Ishikawa (cell line): ENCODE measurements at regions not wholly inside any gene's neighbourhood (a gene's known extent, or its start where the extent isn't known, plus 50 kb on each side); places are given as distances from the start of the nearest gene placed in this dataset.

Source experiments
- CEBPB ChIP-seq: IDR thresholded peaks from 2 replicates; pipeline ENCODE4 v1.6.1; 2012
- CREB1 ChIP-seq: IDR thresholded peaks from 2 replicates; pipeline ENCODE4 v1.6.1; 2012; ENCODE audit warnings: low read depth
- EGR1 ChIP-seq: IDR thresholded peaks from 2 replicates; pipeline ENCODE4 v1.6.1; 2012
- EP300 ChIP-seq: IDR thresholded peaks from 2 replicates; pipeline ENCODE4 v1.6.1; 2012; ENCODE audit warnings: borderline replicate concordance
- FOXM1 ChIP-seq: IDR thresholded peaks from 2 replicates; pipeline ENCODE4 v1.6.1; 2012; ENCODE audit warnings: low read depth, borderline replicate concordance
- MAX ChIP-seq: IDR thresholded peaks from 2 replicates; pipeline ENCODE4 v1.6.1; 2012
- NFIC ChIP-seq: IDR thresholded peaks from 2 replicates; pipeline ENCODE4 v1.6.1; 2012
- RAD21 ChIP-seq: IDR thresholded peaks from 2 replicates; pipeline ENCODE4 v1.6.1; 2012; ENCODE audit warnings: low read depth
- REST ChIP-seq: IDR thresholded peaks from 2 replicates; pipeline ENCODE4 v1.6.1; 2012; ENCODE audit warnings: low read depth, mild to moderate bottlenecking
- TAF1 ChIP-seq: IDR thresholded peaks from 2 replicates; pipeline ENCODE4 v1.6.1; 2012; ENCODE audit warnings: low read depth, mild to moderate bottlenecking
- TCF12 ChIP-seq: IDR thresholded peaks from 2 replicates; pipeline ENCODE4 v1.6.1; 2012; ENCODE audit warnings: low read depth
- TEAD4 ChIP-seq: IDR thresholded peaks from 2 replicates; pipeline ENCODE4 v1.6.1; 2012
- USF1 ChIP-seq: IDR thresholded peaks from 2 replicates; pipeline ENCODE4 v1.6.1; 2012
- YY1 ChIP-seq: IDR thresholded peaks from 2 replicates; pipeline ENCODE4 v1.6.1; 2012; ENCODE audit warnings: low read depth
- ZBTB7A ChIP-seq: IDR thresholded peaks from 2 replicates; pipeline ENCODE4 v1.6.1; 2012; ENCODE audit warnings: low read depth

- TF ChIP-seq MAX (no peak), RAD21 (no peak), CREB1 (no peak), EP300 (no peak), NFIC (no peak), TAF1 (no peak), FOXM1 (no peak), EGR1 (no peak), TEAD4 (no peak), TCF12 (no peak), CEBPB (no peak), YY1 (no peak), ZBTB7A (no peak), USF1 (no peak)
Observed at GRCh38 chr13:109361562-109362289, 424.7 kb downstream of the IRS2 start.

- TF ChIP-seq NFIC (no peak), MAX (no peak)
Observed at GRCh38 chr13:109357751-109358471, 428.5 kb downstream of the IRS2 start.

GRCh38 chr13:109355875-109356434, 430.4 kb downstream of the IRS2 start:
- TF ChIP-seq ZBTB7A (no peak), CREB1 (no peak), NFIC (no peak), TCF12 (no peak), CEBPB (no peak), YY1 (no peak), USF1 (no peak), RAD21 (no peak), EGR1 (no peak), EP300 (no peak)

GRCh38 chr13:109355166-109355565, 431.2 kb downstream of the IRS2 start:
- TF ChIP-seq TEAD4 (no peak), MAX (no peak), REST (no peak), FOXM1 (no peak)

- TF ChIP-seq RAD21 (no peak), TEAD4 (no peak), REST (no peak), NFIC (no peak), YY1 (no peak), ZBTB7A (no peak), MAX (no peak), TAF1 (no peak), CEBPB (no peak), TCF12 (no peak), CREB1 (no peak), EGR1 (no peak), USF1 (no peak), EP300 (no peak), FOXM1 (no peak)
Observed at GRCh38 chr13:109351236-109351635, 435.1 kb downstream of the IRS2 start.
